ENCODE measurements at regions not wholly inside any gene's neighbourhood (a gene's known extent, or its start where the extent isn't known, plus 50 kb on each side); places are given as distances from the start of the nearest gene placed in this dataset.

DNA sequence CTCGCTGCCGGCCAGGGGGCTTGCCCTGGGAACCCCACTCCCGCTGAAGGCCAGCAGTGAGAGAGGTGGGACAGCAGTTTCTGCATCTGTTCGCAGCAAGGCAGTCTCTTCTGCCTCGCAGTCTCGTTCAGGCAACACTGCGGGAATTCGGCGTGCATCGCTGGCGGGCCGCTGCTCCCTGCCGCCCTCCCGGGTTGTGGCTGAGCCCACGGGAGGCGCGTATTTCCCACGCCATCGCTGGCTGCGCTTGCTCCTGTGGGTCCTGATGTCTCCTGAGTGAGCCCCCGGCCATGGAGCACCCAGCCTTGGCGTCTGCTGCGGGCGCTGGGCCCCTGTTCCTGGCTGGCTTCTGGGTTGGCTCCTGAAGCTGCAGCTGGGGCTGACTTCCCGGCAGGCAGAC lies 227.9 kb downstream of the TEX29 start:
- TF ChIP-seq, protein P1, sequence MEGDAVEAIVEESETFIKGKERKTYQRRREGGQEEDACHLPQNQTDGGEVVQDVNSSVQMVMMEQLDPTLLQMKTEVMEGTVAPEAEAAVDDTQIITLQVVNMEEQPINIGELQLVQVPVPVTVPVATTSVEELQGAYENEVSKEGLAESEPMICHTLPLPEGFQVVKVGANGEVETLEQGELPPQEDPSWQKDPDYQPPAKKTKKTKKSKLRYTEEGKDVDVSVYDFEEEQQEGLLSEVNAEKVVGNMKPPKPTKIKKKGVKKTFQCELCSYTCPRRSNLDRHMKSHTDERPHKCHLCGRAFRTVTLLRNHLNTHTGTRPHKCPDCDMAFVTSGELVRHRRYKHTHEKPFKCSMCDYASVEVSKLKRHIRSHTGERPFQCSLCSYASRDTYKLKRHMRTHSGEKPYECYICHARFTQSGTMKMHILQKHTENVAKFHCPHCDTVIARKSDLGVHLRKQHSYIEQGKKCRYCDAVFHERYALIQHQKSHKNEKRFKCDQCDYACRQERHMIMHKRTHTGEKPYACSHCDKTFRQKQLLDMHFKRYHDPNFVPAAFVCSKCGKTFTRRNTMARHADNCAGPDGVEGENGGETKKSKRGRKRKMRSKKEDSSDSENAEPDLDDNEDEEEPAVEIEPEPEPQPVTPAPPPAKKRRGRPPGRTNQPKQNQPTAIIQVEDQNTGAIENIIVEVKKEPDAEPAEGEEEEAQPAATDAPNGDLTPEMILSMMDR (IDR thresholded peaks at IDR 0.05): no peak
- no peak for TF ChIP-seq POLR2A (IDR thresholded peaks at IDR 0.05)

Data from testis (tissue), 2 donors.